Ishikawa (cell line): ENCODE measurements at regions not wholly inside any gene's neighbourhood (a gene's known extent, or its start where the extent isn't known, plus 50 kb on each side); places are given as distances from the start of the nearest gene placed in this dataset.

Source experiments
- CEBPB ChIP-seq: IDR thresholded peaks from 2 replicates; pipeline ENCODE4 v1.6.1; 2012
- EGR1 ChIP-seq: IDR thresholded peaks from 2 replicates; pipeline ENCODE4 v1.6.1; 2012
- EP300 ChIP-seq: IDR thresholded peaks from 2 replicates; pipeline ENCODE4 v1.6.1; 2012; ENCODE audit warnings: borderline replicate concordance
- FOXM1 ChIP-seq: IDR thresholded peaks from 2 replicates; pipeline ENCODE4 v1.6.1; 2012; ENCODE audit warnings: low read depth, borderline replicate concordance
- TAF1 ChIP-seq: IDR thresholded peaks from 2 replicates; pipeline ENCODE4 v1.6.1; 2012; ENCODE audit warnings: low read depth, mild to moderate bottlenecking
- TCF12 ChIP-seq: IDR thresholded peaks from 2 replicates; pipeline ENCODE4 v1.6.1; 2012; ENCODE audit warnings: low read depth
- TEAD4 ChIP-seq: IDR thresholded peaks from 2 replicates; pipeline ENCODE4 v1.6.1; 2012
- ZBTB7A ChIP-seq: IDR thresholded peaks from 2 replicates; pipeline ENCODE4 v1.6.1; 2012; ENCODE audit warnings: low read depth
- TF ChIP-seq, protein P1 (sequence below): IDR thresholded peaks from 2 replicates; pipeline ENCODE4 v1.6.1; 2012
- TF ChIP-seq, protein P2 (sequence below): IDR thresholded peaks from 2 replicates; pipeline ENCODE4 v1.6.1; 2012; ENCODE audit warnings: low read depth, mild to moderate bottlenecking

DNA sequence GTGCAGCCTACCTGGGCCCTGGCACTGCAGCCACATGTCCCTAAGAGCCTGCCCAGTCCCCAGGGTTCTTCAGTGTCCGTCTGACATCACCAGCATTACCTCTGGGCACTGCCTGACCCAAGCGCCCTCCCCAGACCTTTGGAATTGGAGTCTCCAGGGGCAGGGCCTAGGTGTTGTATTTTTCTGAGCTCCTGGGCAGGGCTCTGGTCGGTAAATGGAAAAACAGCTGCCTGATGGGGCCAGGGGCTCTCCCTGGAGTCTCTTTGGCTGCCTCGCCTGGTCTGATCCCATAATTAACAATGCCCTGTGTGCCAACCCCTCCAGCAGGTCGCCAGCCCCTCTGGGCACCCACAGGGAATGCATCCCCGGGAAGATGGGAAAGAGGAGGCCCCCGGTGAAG is 710.2 kb downstream of the BRD1 start:
- TF ChIP-seq, protein P1, sequence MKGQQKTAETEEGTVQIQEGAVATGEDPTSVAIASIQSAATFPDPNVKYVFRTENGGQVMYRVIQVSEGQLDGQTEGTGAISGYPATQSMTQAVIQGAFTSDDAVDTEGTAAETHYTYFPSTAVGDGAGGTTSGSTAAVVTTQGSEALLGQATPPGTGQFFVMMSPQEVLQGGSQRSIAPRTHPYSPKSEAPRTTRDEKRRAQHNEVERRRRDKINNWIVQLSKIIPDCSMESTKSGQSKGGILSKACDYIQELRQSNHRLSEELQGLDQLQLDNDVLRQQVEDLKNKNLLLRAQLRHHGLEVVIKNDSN, result no peak
- TF ChIP-seq EP300 (no peak), TCF12 (no peak), TAF1 (no peak), TEAD4 (no peak), CEBPB (no peak), FOXM1 (no peak), EGR1 (no peak), ZBTB7A (no peak)
- TF ChIP-seq, protein P2, sequence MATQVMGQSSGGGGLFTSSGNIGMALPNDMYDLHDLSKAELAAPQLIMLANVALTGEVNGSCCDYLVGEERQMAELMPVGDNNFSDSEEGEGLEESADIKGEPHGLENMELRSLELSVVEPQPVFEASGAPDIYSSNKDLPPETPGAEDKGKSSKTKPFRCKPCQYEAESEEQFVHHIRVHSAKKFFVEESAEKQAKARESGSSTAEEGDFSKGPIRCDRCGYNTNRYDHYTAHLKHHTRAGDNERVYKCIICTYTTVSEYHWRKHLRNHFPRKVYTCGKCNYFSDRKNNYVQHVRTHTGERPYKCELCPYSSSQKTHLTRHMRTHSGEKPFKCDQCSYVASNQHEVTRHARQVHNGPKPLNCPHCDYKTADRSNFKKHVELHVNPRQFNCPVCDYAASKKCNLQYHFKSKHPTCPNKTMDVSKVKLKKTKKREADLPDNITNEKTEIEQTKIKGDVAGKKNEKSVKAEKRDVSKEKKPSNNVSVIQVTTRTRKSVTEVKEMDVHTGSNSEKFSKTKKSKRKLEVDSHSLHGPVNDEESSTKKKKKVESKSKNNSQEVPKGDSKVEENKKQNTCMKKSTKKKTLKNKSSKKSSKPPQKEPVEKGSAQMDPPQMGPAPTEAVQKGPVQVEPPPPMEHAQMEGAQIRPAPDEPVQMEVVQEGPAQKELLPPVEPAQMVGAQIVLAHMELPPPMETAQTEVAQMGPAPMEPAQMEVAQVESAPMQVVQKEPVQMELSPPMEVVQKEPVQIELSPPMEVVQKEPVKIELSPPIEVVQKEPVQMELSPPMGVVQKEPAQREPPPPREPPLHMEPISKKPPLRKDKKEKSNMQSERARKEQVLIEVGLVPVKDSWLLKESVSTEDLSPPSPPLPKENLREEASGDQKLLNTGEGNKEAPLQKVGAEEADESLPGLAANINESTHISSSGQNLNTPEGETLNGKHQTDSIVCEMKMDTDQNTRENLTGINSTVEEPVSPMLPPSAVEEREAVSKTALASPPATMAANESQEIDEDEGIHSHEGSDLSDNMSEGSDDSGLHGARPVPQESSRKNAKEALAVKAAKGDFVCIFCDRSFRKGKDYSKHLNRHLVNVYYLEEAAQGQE, result no peak
